ENCODE measurements at regions not wholly inside any gene's neighbourhood (a gene's known extent, or its start where the extent isn't known, plus 50 kb on each side); places are given as distances from the start of the nearest gene placed in this dataset.

DNA sequence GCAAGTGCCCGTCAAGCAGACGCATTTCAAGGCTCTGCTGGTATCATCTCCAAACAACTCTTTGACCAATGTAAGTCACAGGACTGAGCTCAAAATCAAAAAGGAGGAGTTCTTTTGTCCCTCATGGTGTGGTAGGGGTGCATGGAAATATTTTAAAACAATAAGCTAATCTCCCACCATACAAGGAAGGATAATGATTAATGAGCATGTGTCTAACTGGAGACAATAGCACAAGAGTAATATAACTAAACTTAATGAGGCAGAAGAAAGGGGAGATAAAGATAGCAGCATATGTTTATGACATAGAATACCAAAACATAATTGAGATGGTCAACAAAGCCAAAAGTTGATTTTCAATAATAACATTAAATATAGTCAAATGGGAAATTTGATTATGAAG lies 668.0 kb upstream of the ZP4 start:
- no peak for TF ChIP-seq EZH2 (IDR thresholded peaks at IDR 0.05; ENCODE audit: insufficient read depth, low read length)
- TF ChIP-seq, protein P1, sequence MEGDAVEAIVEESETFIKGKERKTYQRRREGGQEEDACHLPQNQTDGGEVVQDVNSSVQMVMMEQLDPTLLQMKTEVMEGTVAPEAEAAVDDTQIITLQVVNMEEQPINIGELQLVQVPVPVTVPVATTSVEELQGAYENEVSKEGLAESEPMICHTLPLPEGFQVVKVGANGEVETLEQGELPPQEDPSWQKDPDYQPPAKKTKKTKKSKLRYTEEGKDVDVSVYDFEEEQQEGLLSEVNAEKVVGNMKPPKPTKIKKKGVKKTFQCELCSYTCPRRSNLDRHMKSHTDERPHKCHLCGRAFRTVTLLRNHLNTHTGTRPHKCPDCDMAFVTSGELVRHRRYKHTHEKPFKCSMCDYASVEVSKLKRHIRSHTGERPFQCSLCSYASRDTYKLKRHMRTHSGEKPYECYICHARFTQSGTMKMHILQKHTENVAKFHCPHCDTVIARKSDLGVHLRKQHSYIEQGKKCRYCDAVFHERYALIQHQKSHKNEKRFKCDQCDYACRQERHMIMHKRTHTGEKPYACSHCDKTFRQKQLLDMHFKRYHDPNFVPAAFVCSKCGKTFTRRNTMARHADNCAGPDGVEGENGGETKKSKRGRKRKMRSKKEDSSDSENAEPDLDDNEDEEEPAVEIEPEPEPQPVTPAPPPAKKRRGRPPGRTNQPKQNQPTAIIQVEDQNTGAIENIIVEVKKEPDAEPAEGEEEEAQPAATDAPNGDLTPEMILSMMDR (IDR thresholded peaks at IDR 0.05; ENCODE audit: insufficient read depth, low read depth, low read length) = no peak
- Histone ChIP-seq H3K4me2 (ENCODE audit: low read length) (peak overlapping the region; percentile 39), H4K20me1 (ENCODE audit: insufficient read depth, low read length) (no peaks in the 10 kb centered on the region), H3K4me1 (ENCODE audit: insufficient read depth, low read length) (peaks cover 3% of the 10 kb centered on the region), H3K36me3 (ENCODE audit: insufficient read depth, low read length) (no peaks in the 10 kb centered on the region), H3K79me2 (ENCODE audit: insufficient read depth, low read length) (no peaks in the 10 kb centered on the region), H2AFZ (ENCODE audit: low read depth, low read length) (no peak overlapping the region), H3K9me3 (ENCODE audit: insufficient read depth, low read depth, low read length) (no peaks in the 10 kb centered on the region), H3K9ac (ENCODE audit: low read length) (no peak overlapping the region), H3K4me3 (ENCODE audit: insufficient read depth, low read depth, low read length) (no peak overlapping the region), H3K27me3 (ENCODE audit: insufficient read depth, low read length) (no peaks in the 10 kb centered on the region), H3K27ac (ENCODE audit: low read depth, low read length) (peak overlapping the region; percentile 6)
- Mint-ChIP-seq H3K4me1 (ENCODE audit: low read depth, unreplicated experiment) (peaks cover 6% of the 10 kb centered on the region), H3K9me3 (ENCODE audit: unreplicated experiment) (no peaks in the 10 kb centered on the region), H3K27ac (ENCODE audit: unreplicated experiment) (no peak overlapping the region), H3K27me3 (ENCODE audit: low read depth, unreplicated experiment) (no peaks in the 10 kb centered on the region), H3K4me3 (ENCODE audit: unreplicated experiment) (no peak overlapping the region), H3K36me3 (ENCODE audit: low read depth, unreplicated experiment) (no peaks in the 10 kb centered on the region)
- FAIRE-seq = no peak
- DNase-seq (ENCODE audit: low read depth) = peak; percentile 69

DNA sequence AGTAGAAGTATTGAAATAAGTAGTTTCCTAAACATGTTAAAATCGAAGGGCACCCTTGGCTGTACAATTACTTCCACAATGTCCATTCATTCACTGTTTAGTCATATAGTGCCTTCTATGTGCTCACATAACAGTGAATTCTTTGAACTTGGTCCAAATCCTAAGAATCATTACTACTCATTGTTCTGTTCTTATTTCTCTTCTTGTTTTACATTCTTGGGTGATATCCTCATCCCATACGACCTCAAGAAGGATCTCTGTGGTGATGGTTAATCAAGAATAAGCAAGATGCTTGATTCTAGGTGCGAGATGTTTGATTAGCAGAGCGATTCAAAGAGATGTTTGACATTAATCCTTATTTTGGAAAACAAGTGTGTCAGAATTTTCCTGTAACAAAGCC lies 667.4 kb upstream of the ZP4 start:
- H2AFZ ChIP-seq (ENCODE audit: low read depth, low read length) = no peak overlapping the region
- no peak overlapping the region for H3K9ac ChIP-seq (ENCODE audit: low read length)
- no peaks in the 10 kb centered on the region for H4K20me1 ChIP-seq (ENCODE audit: insufficient read depth, low read length)
- no peaks in the 10 kb centered on the region for H3K27me3 ChIP-seq (ENCODE audit: insufficient read depth, low read length)
- H3K27ac ChIP-seq (ENCODE audit: low read depth, low read length) = peak overlapping the region; percentile 21
- H3K4me1 ChIP-seq (ENCODE audit: insufficient read depth, low read length) = peaks cover 3% of the 10 kb centered on the region
- TF ChIP-seq, protein P1 (IDR thresholded peaks at IDR 0.05; ENCODE audit: insufficient read depth, low read depth, low read length) = no peak
- TF ChIP-seq EZH2 (IDR thresholded peaks at IDR 0.05; ENCODE audit: insufficient read depth, low read length) = no peak
- peak overlapping the region; percentile 39 for H3K4me2 ChIP-seq (ENCODE audit: low read length)
- no peaks in the 10 kb centered on the region for H3K79me2 ChIP-seq (ENCODE audit: insufficient read depth, low read length)
- FAIRE-seq (peak; percentile 13), DNase-seq (ENCODE audit: low read depth) (peak; percentile 98)
- no peaks in the 10 kb centered on the region for H3K9me3 ChIP-seq (ENCODE audit: insufficient read depth, low read depth, low read length)
- Mint-ChIP-seq H3K36me3 (ENCODE audit: low read depth, unreplicated experiment) (no peaks in the 10 kb centered on the region), H3K4me3 (ENCODE audit: unreplicated experiment) (no peak overlapping the region), H3K27ac (ENCODE audit: unreplicated experiment) (no peak overlapping the region), H3K9me3 (ENCODE audit: unreplicated experiment) (no peaks in the 10 kb centered on the region), H3K27me3 (ENCODE audit: low read depth, unreplicated experiment) (no peaks in the 10 kb centered on the region), H3K4me1 (ENCODE audit: low read depth, unreplicated experiment) (peaks cover 6% of the 10 kb centered on the region)
- no peaks in the 10 kb centered on the region for H3K36me3 ChIP-seq (ENCODE audit: insufficient read depth, low read length)
- no peak overlapping the region for H3K4me3 ChIP-seq (ENCODE audit: insufficient read depth, low read depth, low read length)

DNA sequence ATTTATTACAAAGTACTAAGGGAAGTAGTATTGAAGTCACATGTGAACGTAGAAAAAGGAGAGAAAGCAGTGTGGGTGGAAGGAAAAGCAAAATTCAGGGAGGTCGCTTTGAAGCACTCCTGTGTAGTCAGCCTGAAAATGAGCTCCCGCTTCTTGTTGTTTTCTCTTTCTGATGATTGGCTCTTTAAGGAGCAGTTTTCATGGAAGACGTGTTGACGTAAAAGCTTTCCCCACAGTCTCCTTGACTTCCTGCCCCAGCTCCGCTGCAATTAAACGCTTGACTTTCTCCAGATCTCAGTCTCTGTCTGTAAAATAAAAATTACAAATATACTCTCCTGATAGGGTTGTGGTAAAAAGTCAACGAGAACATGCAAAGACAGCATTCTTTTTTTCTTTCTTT lies 661.5 kb upstream of the ZP4 start:
- FAIRE-seq (no peak), DNase-seq (ENCODE audit: low read depth) (no peak)
- Histone ChIP-seq H3K36me3 (ENCODE audit: insufficient read depth, low read length) (no peaks in the 10 kb centered on the region), H3K79me2 (ENCODE audit: insufficient read depth, low read length) (no peaks in the 10 kb centered on the region), H3K4me3 (ENCODE audit: insufficient read depth, low read depth, low read length) (no peak overlapping the region), H3K9ac (ENCODE audit: low read length) (no peak overlapping the region), H3K4me2 (ENCODE audit: low read length) (no peak overlapping the region), H3K4me1 (ENCODE audit: insufficient read depth, low read length) (no peaks in the 10 kb centered on the region), H2AFZ (ENCODE audit: low read depth, low read length) (no peak overlapping the region), H3K27me3 (ENCODE audit: insufficient read depth, low read length) (no peaks in the 10 kb centered on the region), H3K27ac (ENCODE audit: low read depth, low read length) (no peak overlapping the region), H4K20me1 (ENCODE audit: insufficient read depth, low read length) (no peaks in the 10 kb centered on the region), H3K9me3 (ENCODE audit: insufficient read depth, low read depth, low read length) (no peaks in the 10 kb centered on the region)
- H3K4me3 Mint-ChIP-seq (ENCODE audit: unreplicated experiment) = no peak overlapping the region
- no peaks in the 10 kb centered on the region for H3K4me1 Mint-ChIP-seq (ENCODE audit: low read depth, unreplicated experiment)
- H3K36me3 Mint-ChIP-seq (ENCODE audit: low read depth, unreplicated experiment) = no peaks in the 10 kb centered on the region
- H3K27ac Mint-ChIP-seq (ENCODE audit: unreplicated experiment) = no peak overlapping the region
- H3K27me3 Mint-ChIP-seq (ENCODE audit: low read depth, unreplicated experiment) = no peaks in the 10 kb centered on the region
- no peaks in the 10 kb centered on the region for H3K9me3 Mint-ChIP-seq (ENCODE audit: unreplicated experiment)
- no peak for TF ChIP-seq EZH2 (IDR thresholded peaks at IDR 0.05; ENCODE audit: insufficient read depth, low read length)
- TF ChIP-seq, protein P1 (IDR thresholded peaks at IDR 0.05; ENCODE audit: insufficient read depth, low read depth, low read length) = no peak

Data from astrocyte (in vitro differentiated cells and primary cell).